ENCODE measurements at regions not wholly inside any gene's neighbourhood (a gene's known extent, or its start where the extent isn't known, plus 50 kb on each side); places are given as distances from the start of the nearest gene placed in this dataset.
"Not testable (repeated sequence)": the region's sequence is repeated elsewhere in the genome, so short reads cannot be mapped to it uniquely, and the experiment has no call there.

DNA sequence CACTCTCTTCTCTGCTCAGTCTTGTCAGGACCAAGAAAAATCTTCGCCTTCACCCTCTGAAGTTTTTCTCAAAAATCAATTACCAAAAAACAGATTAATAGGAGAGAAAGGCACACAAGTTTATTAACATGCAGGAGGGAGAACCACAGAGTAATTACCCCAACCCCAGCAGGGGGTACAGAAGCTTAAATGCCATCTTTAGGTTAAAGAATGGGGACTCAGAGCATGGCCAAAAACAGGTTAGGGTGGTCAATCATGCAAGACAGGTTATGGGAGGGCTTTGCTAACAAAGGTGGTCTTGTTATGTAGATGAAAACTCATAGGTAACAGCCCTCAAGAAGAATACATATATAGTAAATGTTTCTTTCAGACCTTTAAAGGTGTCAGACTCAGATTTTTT lies 100.5 kb upstream of the BTN3A2 start:
- DNase-seq (ENCODE audit: low spot score) = no peak

DNA sequence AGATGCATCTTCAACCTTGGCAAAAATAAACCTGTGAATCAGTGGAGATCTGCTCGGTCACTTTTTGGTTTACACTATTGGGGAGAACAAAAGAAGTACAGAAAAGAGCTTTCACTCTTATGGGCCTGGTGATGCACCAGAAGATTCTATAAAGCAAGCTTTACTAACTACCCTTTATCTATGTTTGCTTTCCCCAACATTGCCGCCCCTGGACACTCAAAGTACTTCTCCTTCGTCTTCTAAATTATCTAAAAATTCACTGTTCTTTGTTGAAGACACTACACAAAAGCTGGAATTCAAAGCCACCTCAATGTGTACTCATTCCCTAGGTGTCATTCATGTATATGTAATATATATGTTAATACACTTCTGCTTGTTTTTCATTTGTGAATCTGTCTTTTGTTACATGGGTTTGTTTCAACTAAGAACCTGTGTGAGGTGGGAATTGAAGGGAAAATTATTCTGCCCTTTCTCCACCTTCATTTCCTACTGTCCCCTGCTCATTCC lies 97.9 kb upstream of the BTN3A2 start:
- DNase-seq (ENCODE audit: low spot score) = no peak

DNA sequence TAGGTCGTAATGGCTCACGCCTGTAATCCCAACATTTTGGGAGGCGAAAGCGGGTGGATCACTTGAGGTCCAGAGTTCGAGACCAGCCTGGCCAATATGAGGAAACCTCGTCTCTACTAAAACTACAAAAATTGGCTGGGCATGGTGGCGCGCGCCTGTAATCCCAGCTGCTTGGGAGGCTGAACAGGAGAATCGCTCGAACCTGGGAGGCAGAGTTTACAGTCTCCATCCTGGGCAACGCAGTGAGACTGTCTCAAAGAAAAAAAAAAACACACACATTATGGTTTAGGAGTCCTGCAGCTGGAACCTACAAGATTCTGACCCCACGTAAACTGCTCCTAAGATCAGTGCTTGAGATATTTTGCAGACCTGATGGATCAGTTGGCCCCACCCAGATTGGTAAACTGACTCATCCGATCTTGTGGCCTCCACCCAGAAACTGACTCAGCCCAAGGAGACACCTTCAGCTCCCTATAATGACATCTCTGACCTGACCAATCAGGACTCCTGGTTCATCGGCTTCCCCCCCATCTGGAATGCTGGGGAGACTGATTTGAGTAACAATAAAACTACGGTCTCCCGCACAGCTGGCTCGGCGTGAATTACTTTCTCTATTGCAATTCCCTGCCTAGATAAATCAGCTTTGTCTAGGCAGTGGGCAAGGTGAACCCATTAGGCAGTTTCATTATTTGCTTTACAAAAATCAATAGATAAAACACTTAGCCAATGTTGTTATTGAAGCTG lies 96.2 kb upstream of the BTN3A2 start:
- DNase-seq (ENCODE audit: low spot score) = no peak

DNA sequence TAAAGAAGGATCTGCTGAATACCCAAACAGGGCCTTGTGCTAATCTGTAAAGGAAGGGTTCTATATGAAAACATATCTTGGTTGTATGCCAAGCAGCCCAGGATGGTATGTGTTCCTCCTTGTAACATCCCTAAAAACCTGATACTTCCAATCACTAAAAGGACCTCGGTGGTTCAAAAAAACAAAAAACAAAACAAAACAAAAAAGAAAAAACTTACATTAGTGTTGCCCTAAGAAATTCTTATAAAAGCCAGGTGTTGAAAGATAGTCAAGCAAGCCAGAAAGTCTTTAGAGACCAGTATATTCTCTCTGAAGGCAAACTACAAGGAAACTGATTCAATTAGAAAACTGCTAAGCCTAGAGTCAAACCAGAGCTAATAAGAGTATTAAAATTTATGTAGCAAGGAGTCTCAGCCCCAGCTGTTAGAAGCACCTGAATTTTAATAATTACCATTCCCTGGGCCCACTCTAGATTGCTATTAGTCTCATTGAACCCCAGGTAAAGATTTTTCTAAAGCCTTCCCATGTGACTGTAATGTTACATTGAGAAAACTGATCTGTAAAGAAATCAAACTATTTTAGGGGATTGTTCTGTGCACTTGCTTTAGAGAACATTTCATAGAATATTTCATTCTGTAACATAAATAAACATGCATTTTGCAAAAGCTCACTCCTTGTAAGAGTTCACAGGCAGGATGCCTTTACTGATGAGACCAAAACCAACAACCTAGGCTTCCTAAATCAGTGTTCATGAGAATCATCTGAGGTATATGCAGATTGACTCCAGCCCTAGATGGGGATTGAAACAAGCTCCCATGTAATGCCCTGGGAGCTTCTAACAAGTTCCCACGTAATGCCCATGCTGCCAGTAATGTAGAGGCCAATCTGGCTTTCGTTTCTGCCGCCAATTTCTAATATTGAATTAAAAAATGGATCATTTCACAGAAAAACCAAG lies 95.2 kb upstream of the BTN3A2 start:
- DNase-seq (ENCODE audit: low spot score) = no peak

DNA sequence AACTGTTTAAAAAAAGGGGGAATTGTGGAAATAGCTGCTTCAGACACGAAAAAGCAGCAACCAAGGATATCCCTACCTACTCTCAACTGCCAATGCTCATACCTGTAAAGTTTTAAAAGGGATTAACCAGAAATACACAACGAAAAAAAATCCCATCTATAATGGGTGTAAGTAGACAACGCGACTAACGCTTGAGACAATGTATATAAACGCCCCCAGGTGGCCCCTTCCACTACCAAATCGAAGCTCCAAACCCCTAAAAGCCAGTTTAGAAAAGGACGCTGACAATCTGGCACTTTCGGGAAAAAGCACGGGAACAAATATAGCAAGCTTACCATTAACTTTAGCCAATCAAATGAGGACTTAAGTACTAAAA lies 94.5 kb upstream of the BTN3A2 start:
- DNase-seq (ENCODE audit: low spot score) = no peak

DNA sequence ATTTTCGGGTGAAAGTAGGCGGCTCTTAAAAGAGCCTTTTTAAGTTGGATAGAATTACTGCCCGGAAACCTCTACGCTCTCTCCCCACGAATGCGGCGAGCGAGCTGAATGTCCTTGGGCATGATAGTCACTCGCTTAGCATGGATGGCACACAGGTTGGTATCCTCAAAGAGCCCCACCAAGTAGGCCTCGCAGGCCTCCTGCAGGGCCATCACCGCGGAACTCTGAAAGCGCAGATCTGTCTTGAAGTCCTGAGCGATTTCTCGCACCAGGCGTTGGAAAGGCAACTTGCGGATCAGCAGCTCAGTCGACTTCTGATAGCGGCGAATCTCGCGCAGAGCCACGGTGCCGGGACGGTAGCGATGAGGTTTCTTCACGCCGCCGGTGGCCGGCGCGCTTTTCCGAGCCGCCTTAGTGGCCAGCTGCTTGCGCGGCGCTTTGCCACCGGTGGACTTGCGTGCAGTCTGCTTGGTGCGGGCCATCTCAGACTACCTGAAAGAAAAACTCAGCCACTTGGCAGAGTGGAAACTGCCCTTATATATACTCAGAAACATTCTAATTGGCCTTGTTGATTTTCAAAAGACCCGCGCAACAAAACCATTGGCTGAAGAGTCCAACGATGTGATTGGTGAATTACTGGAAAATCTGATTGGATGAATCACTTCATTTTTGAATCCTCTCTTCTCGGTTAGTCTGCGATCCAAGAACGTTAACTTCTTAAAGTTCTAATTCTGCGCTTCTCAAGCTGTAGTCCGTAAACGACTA lies 93.9 kb upstream of the BTN3A2 start:
- peak; percentile 94 for DNase-seq (ENCODE audit: low spot score)

DNA sequence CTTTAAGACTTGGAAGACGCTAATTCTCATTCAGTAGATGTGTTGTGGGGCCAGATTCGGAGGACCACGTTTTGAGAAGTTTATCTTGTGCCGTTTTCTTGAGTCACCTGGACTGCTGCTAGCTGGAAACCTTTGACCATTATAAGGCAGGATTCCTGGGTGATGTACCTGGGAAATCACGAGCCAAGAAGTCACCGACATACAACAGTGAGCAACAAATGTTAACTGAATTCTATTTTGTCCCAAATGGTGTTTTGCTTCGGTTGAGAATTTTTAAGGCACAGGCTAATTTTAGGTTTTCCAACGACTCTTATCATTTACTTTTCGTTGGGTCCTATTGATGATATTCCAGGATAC lies 93.4 kb upstream of the BTN3A2 start:
- no peak for DNase-seq (ENCODE audit: low spot score)

DNA sequence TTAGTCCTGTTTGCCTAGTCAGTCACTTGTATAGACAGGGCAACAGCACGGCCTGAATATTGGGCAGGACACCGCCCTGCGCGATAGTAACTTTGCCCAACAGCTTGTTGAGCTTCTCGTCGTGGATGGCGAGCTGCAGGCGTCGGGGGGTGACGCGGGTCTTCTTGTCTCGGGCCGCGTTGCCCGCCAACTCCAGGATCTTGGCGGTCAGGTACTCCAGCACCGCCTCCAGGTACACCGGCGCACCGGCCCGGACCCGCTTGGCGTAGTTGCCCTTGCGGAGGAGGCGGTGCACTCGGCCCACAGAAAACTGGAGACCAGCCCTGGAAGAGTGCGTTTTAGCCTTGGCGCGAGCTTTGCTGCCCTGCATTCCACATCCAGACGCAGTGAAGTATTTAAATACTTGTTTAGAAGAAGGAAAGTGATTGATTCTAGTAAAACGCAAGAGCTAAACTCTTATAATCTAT lies 92.8 kb upstream of the BTN3A2 start:
- peak; percentile 14 for DNase-seq (ENCODE audit: low spot score)

DNA sequence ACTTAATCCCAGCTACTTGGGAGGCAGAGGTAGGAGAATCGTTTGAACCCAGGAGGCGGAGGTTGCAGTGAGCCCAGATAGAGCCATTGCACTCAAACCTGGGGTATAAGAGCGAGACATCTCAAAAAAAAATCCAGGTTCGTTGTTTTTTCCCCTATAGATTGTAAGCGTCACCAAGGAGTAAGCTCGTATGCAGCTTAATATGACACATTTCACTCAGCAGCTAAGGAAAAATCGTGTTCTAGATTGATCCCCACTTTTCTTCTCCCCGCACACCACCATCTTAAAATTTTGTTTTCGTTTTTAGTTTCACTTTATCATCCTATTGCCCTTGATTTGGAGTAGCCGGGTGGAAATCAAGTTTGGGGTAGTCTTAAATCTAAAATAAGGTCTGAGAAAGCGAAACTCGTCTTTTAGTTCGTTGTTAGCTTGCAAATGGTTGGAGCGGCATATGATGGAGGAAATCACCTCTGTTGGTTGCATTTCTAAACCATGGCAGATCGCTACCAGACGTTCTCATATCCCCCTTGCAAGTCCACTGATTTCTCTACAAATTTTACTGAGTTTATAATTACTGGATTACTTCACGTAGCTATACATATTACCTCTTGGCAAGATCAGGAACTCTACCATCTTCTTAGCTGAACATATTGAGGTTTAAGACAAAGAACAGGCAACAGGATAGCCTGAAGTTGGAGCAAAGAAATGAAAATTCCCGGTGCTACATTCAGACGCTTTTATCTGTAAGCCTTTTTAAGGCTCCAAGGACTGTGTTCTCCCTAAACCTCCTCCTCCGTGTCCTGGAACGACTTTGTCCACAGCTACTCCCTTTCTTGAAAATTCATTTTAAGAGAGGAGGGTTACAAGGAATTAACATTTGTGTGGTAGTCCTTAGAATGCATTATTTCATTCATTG lies 91.1 kb upstream of the BTN3A2 start:
- peak; percentile 14 for DNase-seq (ENCODE audit: low spot score)

DNA sequence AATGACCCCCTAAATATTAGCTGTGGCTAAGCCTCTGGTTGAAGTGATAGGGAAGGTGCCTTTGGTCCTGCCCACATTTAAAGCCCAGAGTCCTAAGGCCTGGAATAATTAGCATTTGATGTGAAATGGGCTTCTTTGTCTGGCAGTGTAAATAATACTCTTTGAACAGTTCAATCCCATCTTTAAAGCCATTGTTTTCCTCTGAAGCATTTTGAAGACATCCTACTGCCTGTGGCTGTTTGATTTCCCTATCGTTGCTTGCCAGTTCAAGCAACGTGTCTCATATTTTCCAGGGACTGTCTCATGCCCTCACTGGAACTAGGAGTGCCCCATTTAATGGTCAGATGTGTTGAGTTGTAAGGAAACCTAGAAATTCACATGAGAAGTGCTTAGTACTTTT lies 89.3 kb upstream of the BTN3A2 start:
- no peak for DNase-seq (ENCODE audit: low spot score)

DNA sequence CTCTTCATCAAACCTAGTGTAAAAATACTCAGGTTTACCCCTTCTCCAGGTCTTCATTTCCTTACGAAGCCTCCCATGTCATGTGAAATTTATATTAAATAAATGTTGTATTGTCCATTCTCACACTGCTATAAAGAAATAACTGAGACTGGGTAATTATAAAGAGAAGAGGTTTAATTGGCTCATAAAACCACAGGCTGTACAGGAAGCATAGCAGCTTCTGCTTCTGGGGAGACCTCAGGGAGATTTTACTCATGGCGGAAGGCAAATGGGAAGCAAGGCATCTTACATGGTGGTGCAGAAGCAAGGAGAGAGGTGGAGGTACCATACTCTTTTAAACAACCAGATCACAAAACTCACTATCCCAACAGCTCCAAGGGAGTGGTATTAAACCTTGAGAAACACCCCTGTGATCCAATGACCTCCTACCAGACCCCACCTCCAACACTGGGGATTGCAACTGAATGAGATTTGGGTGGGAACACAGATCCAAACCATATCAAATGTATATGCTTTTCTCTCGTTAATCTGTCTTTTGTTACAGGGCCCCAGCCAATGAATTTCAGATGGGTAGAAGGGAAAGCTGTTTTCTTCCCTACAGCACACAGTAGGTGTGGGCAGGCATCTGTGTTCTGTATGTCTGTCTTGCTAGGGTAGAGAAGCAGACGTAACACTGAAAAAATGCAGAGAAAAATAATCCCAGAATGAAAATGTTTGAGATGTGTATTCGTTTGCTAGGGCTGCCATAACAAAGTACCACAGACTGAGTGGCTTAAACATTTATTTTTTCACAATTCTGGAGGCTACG lies 88.0 kb upstream of the BTN3A2 start:
- DNase-seq (ENCODE audit: low spot score) = no peak

DNA sequence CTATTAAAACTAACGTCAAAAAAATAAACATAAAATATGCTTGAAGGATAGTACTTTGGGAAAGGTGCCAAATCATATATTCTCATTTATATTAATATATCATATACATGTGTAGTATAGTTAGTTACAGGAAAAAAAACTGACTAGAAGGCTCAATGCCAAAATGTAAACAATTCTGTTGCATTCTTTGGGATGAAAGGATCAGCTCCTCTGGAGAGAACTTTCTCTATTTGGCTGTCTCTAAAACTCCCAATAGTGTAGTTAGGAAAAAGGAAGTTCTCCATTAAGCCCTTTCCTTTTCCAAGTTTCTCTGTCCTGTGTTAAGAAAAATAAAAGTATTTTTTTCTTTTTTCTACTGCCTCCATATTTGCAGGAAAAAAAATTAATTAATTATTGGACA lies 86.5 kb upstream of the BTN3A2 start:
- no peak for DNase-seq (ENCODE audit: low spot score)

DNA sequence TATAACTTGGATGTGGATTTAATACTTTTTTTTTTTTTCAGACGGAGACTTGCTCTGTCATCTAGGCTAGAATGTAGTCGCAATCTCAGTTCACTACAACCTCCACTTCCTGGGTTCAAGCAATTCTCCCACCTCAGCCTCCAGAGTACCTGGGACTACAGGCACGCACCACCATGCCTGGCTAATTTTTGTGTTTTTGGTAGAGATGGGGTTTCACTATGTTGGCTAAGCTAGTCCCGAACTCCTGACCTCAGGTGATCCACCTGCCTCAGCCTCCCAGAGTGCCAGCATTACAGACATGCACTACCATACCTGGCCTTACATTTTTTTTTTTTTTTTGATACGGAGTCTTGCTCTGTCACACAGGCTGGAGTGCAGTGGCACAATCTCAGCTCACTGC lies 85.6 kb upstream of the BTN3A2 start:
- DNase-seq (ENCODE audit: low spot score) = not testable (repeated sequence)

DNA sequence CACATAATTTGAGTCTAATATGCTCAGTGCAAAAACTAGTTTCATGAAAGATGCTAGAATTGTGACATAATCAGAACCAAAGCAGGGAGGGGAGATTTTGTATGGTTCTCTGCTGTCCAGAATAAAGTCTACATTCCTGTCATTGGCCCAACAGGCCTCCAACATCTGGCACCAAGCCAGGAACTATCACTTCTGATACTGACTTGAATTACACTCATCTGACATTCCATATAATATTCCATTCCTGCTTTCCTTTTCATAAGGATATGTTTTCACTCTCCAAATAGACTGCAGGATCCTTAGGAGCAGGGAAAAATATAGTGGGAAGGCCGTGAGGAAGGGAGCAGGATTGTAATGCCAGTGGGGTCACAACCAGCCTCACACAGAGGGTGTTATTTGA lies 84.6 kb upstream of the BTN3A2 start:
- no peak for DNase-seq (ENCODE audit: low spot score)

DNA sequence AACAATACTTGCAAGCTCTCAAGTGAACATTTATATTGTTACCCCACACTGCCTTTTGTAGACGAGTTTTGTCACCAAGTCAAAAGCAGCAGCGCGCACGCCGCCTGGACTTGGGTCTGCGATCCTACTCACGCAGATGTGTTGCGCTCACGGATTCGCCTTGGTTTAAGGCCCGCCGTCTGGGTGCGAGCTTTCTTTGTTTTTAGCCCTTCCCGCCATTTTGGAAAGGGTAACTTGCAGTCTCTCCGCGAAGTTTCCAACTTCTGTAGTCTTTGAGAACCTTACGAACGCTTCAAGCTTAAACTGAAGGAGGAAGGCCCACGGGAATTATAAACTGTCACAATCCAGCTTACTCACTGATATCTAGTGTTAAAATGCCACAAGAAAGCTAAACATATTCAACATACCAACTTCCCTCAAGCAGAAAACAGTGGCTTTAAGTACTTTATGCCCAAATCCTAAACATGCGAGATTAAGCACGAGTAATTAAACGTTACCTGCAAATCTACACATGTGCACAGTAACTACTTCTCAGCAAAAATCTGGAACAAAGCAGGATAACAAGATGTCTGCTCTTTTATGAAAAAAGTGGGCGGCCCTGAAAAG lies 80.4 kb upstream of the BTN3A2 start:
- peak; percentile 44 for DNase-seq (ENCODE audit: low spot score)

DNA sequence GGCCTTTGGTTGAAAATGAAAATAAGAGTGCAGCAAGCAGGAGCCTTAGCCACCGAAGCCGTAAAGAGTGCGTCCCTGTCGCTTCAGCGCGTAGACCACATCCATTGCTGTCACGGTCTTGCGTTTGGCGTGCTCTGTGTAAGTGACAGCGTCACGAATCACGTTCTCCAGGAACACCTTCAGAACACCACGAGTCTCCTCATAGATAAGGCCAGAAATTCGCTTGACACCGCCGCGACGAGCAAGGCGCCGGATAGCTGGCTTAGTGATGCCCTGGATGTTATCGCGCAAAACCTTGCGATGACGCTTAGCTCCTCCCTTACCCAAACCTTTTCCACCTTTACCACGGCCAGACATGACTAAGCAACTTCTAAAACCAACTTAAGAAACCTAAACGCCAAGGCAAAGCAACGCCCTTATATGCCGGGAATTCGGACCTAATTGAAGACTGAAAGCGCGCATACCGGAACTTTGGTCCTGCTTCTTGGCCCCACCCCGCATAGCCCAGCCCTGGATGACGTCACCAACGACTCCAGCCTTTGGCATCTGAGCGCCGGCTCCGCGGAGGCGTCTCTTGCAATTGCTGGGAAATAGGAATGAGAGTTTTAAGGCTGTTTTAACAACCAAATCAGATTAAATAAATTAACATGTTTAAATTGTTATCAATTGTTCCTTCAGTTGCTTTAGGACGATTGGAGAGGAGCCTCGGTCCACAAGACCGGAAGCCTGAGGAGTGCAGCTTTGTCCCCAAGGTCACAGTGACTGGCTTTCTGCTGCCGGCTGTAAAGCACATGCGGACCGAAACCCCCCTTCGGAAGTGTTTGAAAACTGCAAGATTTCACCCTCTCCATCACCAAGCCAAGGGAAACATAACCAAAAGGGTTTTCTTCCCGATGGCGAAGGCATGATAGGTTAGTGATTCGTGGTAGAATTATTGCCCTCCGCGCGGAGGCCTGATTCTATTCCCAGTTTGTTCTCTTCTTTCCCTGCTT lies 79.6 kb upstream of the BTN3A2 start:
- peak; percentile 92 for DNase-seq (ENCODE audit: low spot score)

DNA sequence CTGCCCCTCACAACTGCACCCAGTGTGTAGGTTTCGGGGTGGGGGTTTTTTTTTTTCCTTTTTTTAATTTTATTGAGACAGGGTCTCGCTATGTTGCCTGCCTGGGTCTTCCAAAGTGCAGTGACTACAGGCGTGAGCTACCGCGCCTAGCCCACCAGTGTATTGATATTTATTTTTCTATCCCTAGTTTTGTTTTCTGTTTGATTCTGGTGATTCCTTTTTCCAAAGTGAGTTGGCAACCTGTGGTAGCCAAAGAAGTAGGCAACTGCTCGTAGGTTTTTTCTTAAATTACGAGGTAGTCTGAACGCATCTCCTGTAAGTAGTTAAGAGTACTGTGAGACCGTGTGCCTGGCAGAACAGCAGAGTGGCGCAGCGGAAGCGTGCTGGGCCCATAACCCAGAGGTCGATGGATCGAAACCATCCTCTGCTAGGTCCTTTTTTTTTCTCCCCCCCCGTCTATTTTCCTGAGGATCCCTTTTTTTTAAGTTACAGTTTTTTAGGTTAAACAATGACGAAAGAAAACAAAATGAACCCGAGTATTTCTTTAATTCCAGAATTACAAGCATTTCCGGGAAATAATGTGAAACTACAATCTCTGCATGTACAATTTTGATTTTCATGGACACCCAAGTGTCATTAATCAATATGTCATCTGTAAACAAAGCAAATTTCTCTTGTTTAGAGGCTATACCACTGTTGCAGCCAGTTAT lies 78.7 kb upstream of the BTN3A2 start:
- DNase-seq (ENCODE audit: low spot score) = peak; percentile 43

DNA sequence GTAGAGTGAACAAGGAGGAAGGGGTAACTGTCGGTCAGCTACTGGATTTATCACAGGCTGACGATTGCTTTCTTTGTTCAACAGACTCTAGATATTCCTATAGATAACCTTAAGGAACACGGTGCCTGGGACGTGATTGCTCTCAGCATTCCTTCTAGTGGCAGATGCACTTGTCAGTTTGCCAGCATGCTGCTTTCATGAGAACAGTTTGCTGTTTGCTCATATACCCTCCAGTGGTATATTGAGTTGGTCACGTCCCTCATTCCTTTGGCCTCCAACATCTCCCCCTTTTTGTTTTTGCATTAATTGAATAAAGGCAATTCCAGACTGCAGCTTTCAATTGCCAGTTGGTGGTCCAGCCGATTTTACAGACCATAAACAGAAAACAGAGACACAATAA lies 76.8 kb upstream of the BTN3A2 start:
- no peak for DNase-seq (ENCODE audit: low spot score)

All from GM03348 (cell line).